ENCODE measurements at regions not wholly inside any gene's neighbourhood (a gene's known extent, or its start where the extent isn't known, plus 50 kb on each side); places are given as distances from the start of the nearest gene placed in this dataset.

- no peaks in the 10 kb centered on the region for H3K36me3 ChIP-seq
- 78 to 86% methylated on average over 2 of the region's 2 CpGs for WGBS, 2 donors
- no peaks in the 10 kb centered on the region for H3K4me1 ChIP-seq
- TF ChIP-seq CTCF (IDR thresholded peaks at IDR 0.05) = no peak
- TF ChIP-seq POLR2AphosphoS5 (IDR thresholded peaks at IDR 0.05) = no peak
- TF ChIP-seq POLR2A (IDR thresholded peaks at IDR 0.05) = no peak
- no peak for TF ChIP-seq EP300 (IDR thresholded peaks at IDR 0.05)
- ATAC-seq (ENCODE audit: low FRiP score in 2 of 2) (no peak), DNase-seq (no peak)
- H3K27ac ChIP-seq = no peak overlapping the region
- no peaks in the 10 kb centered on the region for H3K27me3 ChIP-seq
- H3K4me3 ChIP-seq = no peak overlapping the region
- H3K9me3 ChIP-seq = no peaks in the 10 kb centered on the region
Measured at GRCh38 chr6:14573703-14574290, 456.2 kb downstream of the CD83 start.

GRCh38 chr6:14575961-14576360 is 458.4 kb downstream of the CD83 start:
- Histone ChIP-seq H3K36me3 (no peaks in the 10 kb centered on the region), H3K4me3 (no peak overlapping the region), H3K27me3 (no peaks in the 10 kb centered on the region), H3K27ac (no peak overlapping the region), H3K4me1 (no peaks in the 10 kb centered on the region), H3K9me3 (no peaks in the 10 kb centered on the region)
- DNase-seq = no peak
- ATAC-seq (ENCODE audit: low FRiP score in 2 of 2) = no peak
- WGBS, 2 donors = 93 to 100% methylated on average over 1 of the region's 1 CpG
- TF ChIP-seq EP300 (IDR thresholded peaks at IDR 0.05) = no peak
- TF ChIP-seq CTCF (IDR thresholded peaks at IDR 0.05) = no peak
- no peak for TF ChIP-seq POLR2A (IDR thresholded peaks at IDR 0.05)
- TF ChIP-seq POLR2AphosphoS5 (IDR thresholded peaks at IDR 0.05) = no peak

- no peak for TF ChIP-seq POLR2AphosphoS5 (IDR thresholded peaks at IDR 0.05)
- TF ChIP-seq POLR2A (IDR thresholded peaks at IDR 0.05) = no peak
- TF ChIP-seq CTCF (IDR thresholded peaks at IDR 0.05) = no peak
- TF ChIP-seq EP300 (IDR thresholded peaks at IDR 0.05) = no peak
- no peaks in the 10 kb centered on the region for H3K4me1 ChIP-seq
- DNase-seq (no peak), ATAC-seq (ENCODE audit: low FRiP score in 2 of 2) (no peak)
- H3K9me3 ChIP-seq = no peaks in the 10 kb centered on the region
- no peaks in the 10 kb centered on the region for H3K36me3 ChIP-seq
- H3K27me3 ChIP-seq = no peaks in the 10 kb centered on the region
- no peak overlapping the region for H3K4me3 ChIP-seq
- no peak overlapping the region for H3K27ac ChIP-seq
- WGBS, 2 donors = 75 to 76% methylated on average over 3 of the region's 3 CpGs
Measured at GRCh38 chr6:14578994-14579393, 461.4 kb downstream of the CD83 start.

GRCh38 chr6:14582749-14583148 is 465.2 kb downstream of the CD83 start:
- Histone ChIP-seq H3K27ac (no peak overlapping the region), H3K27me3 (no peaks in the 10 kb centered on the region), H3K36me3 (no peaks in the 10 kb centered on the region), H3K4me3 (no peak overlapping the region), H3K9me3 (no peaks in the 10 kb centered on the region), H3K4me1 (no peaks in the 10 kb centered on the region)
- TF ChIP-seq POLR2AphosphoS5 (IDR thresholded peaks at IDR 0.05) = no peak
- TF ChIP-seq POLR2A (IDR thresholded peaks at IDR 0.05) = no peak
- TF ChIP-seq EP300 (IDR thresholded peaks at IDR 0.05) = no peak
- no peak for TF ChIP-seq CTCF (IDR thresholded peaks at IDR 0.05)
- WGBS, 2 donors = 91 to 97% methylated on average over 1 of the region's 1 CpG
- no peak for ATAC-seq (ENCODE audit: low FRiP score in 2 of 2)
- no peak for DNase-seq

GRCh38 chr6:14583826-14584225 is 466.3 kb downstream of the CD83 start:
- no peaks in the 10 kb centered on the region for H3K27me3 ChIP-seq
- H3K4me3 ChIP-seq = no peak overlapping the region
- 78 to 81% methylated on average over 9 of the region's 9 CpGs for WGBS, 2 donors
- no peak for DNase-seq
- no peaks in the 10 kb centered on the region for H3K4me1 ChIP-seq
- ATAC-seq (ENCODE audit: low FRiP score in 2 of 2) = no peak
- TF ChIP-seq CTCF (IDR thresholded peaks at IDR 0.05) (no peak), POLR2AphosphoS5 (IDR thresholded peaks at IDR 0.05) (no peak), POLR2A (IDR thresholded peaks at IDR 0.05) (no peak), EP300 (IDR thresholded peaks at IDR 0.05) (no peak)
- no peak overlapping the region for H3K27ac ChIP-seq
- H3K9me3 ChIP-seq = no peaks in the 10 kb centered on the region
- no peaks in the 10 kb centered on the region for H3K36me3 ChIP-seq

Measured in upper lobe of left lung (tissue), 6 donors.